DND-41 (cell line): ENCODE measurements at regions not wholly inside any gene's neighbourhood (a gene's known extent, or its start where the extent isn't known, plus 50 kb on each side); places are given as distances from the start of the nearest gene placed in this dataset.

ENCODE experiments used
- ATAC-seq: fragments of 200-7000 bp; cut with Tn5 transposase; 3 replicates; pipeline ENCODE4 v1.9.1; 2021; ENCODE audit warnings: low read depth; ENCODE audit not compliant: insufficient read depth
- DNase-seq: peaks from one replicate; pipeline ENCODE4 v3.0.0-alpha.2; 2020
- H2AFZ ChIP-seq: 2 replicates; pipeline ENCODE4 v1.6.0; 2012; ENCODE audit warnings: low read depth, low read length
- H3K27ac ChIP-seq: 2 replicates; pipeline ENCODE4 v1.5.1; 2012; ENCODE audit warnings: low read length, inconsistent platforms
- H3K27me3 ChIP-seq: fragments of 200-600 bp; sonication (generic); 2 replicates; pipeline ENCODE4 v1.6.0; 2012; ENCODE audit warnings: low read length, mild to moderate bottlenecking, inconsistent platforms; ENCODE audit not compliant: insufficient read depth, poor library complexity
- H3K36me3 ChIP-seq: 2 replicates; pipeline ENCODE4 v1.5.1; 2012; ENCODE audit warnings: low read length, inconsistent platforms; ENCODE audit not compliant: insufficient read depth
- H3K4me1 ChIP-seq: 2 replicates; pipeline ENCODE4 v1.5.1; 2012; ENCODE audit warnings: mild to moderate bottlenecking, low read length; ENCODE audit not compliant: insufficient read depth
- H3K4me2 ChIP-seq: 2 replicates; pipeline ENCODE4 v1.6.0; 2012; ENCODE audit warnings: mild to moderate bottlenecking, moderate library complexity, low read length, inconsistent platforms; ENCODE audit not compliant: insufficient read depth
- H3K4me3 ChIP-seq, 2 experiments: fragments of 200-600 bp in 1 of 2; shearing (Covaris generic) in 1 of 2; 2 replicates each; pipeline ENCODE4 v1.5.1; 2012 to 2016; ENCODE audit warnings: inconsistent platforms in 2 of 2, low read length in 2 of 2, mild to moderate bottlenecking in 2 of 2, low read depth in 1 of 2, moderate library complexity in 1 of 2
- H3K79me2 ChIP-seq: 2 replicates; pipeline ENCODE4 v1.6.0; 2012; ENCODE audit warnings: low read length, inconsistent platforms; ENCODE audit not compliant: insufficient read depth
- H3K9ac ChIP-seq: 2 replicates; pipeline ENCODE4 v1.6.0; 2012; ENCODE audit warnings: low read depth, mild to moderate bottlenecking, inconsistent platforms, low read length, moderate library complexity
- H3K9me3 ChIP-seq: 2 replicates; pipeline ENCODE4 v1.5.1; 2012; ENCODE audit warnings: low read length, moderate library complexity, mild to moderate bottlenecking, inconsistent platforms; ENCODE audit not compliant: insufficient read depth, severe bottlenecking
- H4K20me1 ChIP-seq: 2 replicates; pipeline ENCODE4 v1.6.0; 2012; ENCODE audit warnings: low read length; ENCODE audit not compliant: insufficient read depth
- CTCF ChIP-seq: IDR thresholded peaks from 2 replicates; pipeline ENCODE4 v1.5.1; 2012; ENCODE audit warnings: borderline replicate concordance, low read length, moderate library complexity, mild to moderate bottlenecking; ENCODE audit not compliant: poor library complexity, severe bottlenecking; ENCODE audit errors: extremely low read depth
- EZH2 ChIP-seq: IDR thresholded peaks from 3 replicates; pipeline ENCODE4 v1.6.1; 2012; ENCODE audit warnings: borderline replicate concordance, low read depth, mild to moderate bottlenecking, moderate library complexity, low read length, inconsistent platforms; ENCODE audit not compliant: severe bottlenecking

GRCh38 chr14:80108430-80108829, 102.9 kb downstream of the DIO2 start:
- Histone ChIP-seq H3K27ac (no peak overlapping the region), H3K79me2 (no peaks in the 10 kb centered on the region), H3K4me1 (no peaks in the 10 kb centered on the region), H3K27me3 (no peaks in the 10 kb centered on the region), H3K9ac (no peak overlapping the region), H4K20me1 (no peaks in the 10 kb centered on the region), H3K4me2 (no peak overlapping the region), H3K36me3 (no peaks in the 10 kb centered on the region), H3K4me3 (no peak overlapping the region), H2AFZ (no peak overlapping the region), H3K9me3 (no peaks in the 10 kb centered on the region)
- DNase-seq (no peak), ATAC-seq (no peak)
- TF ChIP-seq EZH2 = no peak
- TF ChIP-seq CTCF = no peak

- H3K9ac ChIP-seq = no peak overlapping the region
- TF ChIP-seq EZH2 (no peak), CTCF (no peak)
- no peak overlapping the region for H3K27ac ChIP-seq
- no peaks in the 10 kb centered on the region for H4K20me1 ChIP-seq
- H3K4me3 ChIP-seq = no peak overlapping the region
- no peaks in the 10 kb centered on the region for H3K4me1 ChIP-seq
- ATAC-seq (no peak), DNase-seq (no peak)
- H3K9me3 ChIP-seq = no peaks in the 10 kb centered on the region
- no peaks in the 10 kb centered on the region for H3K36me3 ChIP-seq
- H3K4me2 ChIP-seq = no peak overlapping the region
- H2AFZ ChIP-seq = no peak overlapping the region
- no peaks in the 10 kb centered on the region for H3K79me2 ChIP-seq
- H3K27me3 ChIP-seq = no peaks in the 10 kb centered on the region
Measured at GRCh38 chr14:80105488-80105994, 105.8 kb downstream of the DIO2 start.

- Histone ChIP-seq H3K9ac (no peak overlapping the region), H3K27ac (no peak overlapping the region), H3K4me1 (no peaks in the 10 kb centered on the region), H3K4me3 (no peak overlapping the region), H3K9me3 (no peaks in the 10 kb centered on the region), H3K36me3 (no peaks in the 10 kb centered on the region), H3K79me2 (no peaks in the 10 kb centered on the region), H2AFZ (no peak overlapping the region), H3K27me3 (no peaks in the 10 kb centered on the region), H3K4me2 (no peak overlapping the region), H4K20me1 (no peaks in the 10 kb centered on the region)
- no peak for TF ChIP-seq EZH2
- TF ChIP-seq CTCF = no peak
- ATAC-seq = no peak
- no peak for DNase-seq
Measured at GRCh38 chr14:80101835-80102234, 109.5 kb downstream of the DIO2 start.

- no peaks in the 10 kb centered on the region for H3K4me1 ChIP-seq
- H3K27ac ChIP-seq = no peak overlapping the region
- no peaks in the 10 kb centered on the region for H3K27me3 ChIP-seq
- H3K4me3 ChIP-seq = no peak overlapping the region
- no peak for TF ChIP-seq EZH2
- no peak for TF ChIP-seq CTCF
- H3K36me3 ChIP-seq = no peaks in the 10 kb centered on the region
- H3K9ac ChIP-seq = no peak overlapping the region
- DNase-seq (no peak), ATAC-seq (no peak)
- H2AFZ ChIP-seq = no peak overlapping the region
- no peaks in the 10 kb centered on the region for H3K9me3 ChIP-seq
- H3K4me2 ChIP-seq = no peak overlapping the region
- H3K79me2 ChIP-seq = no peaks in the 10 kb centered on the region
- H4K20me1 ChIP-seq = no peaks in the 10 kb centered on the region
Measured at GRCh38 chr14:80100681-80101080, 110.6 kb downstream of the DIO2 start.
